Common myeloid progenitor, CD34-positive (primary cell): ENCODE measurements at regions not wholly inside any gene's neighbourhood (a gene's known extent, or its start where the extent isn't known, plus 50 kb on each side); places are given as distances from the start of the nearest gene placed in this dataset.

Experiments
- CTCF ChIA-PET: fragments of 350-600 bp; sonication (Branson Sonifier 250); formaldehyde crosslinking; loops from one replicate; lab custom pipeline; 2021; ENCODE audit warnings: antibody characterized with exemption; lab: Charles Lee
- POLR2A ChIA-PET: fragments of 350-600 bp; sonication (Branson Sonifier 250); formaldehyde crosslinking; loops from one replicate; lab custom pipeline; 2021; ENCODE audit warnings: antibody characterized with exemption; lab: Charles Lee
- DNase-seq, 3 donors: peaks; one replicate each; pipeline versions ENCODE4 v3.0.0 to v3.0.0-alpha.2; 2013
- H3K27ac ChIP-seq, 2 experiments: 1 replicate in 1 of 2; 2 replicates in 1 of 2; pipeline ENCODE4 v1.7.0; 2013; ENCODE audit warnings: inconsistent platforms in 2 of 2, low read length in 2 of 2, mild to moderate bottlenecking in 2 of 2, low read depth in 1 of 2, moderate library complexity in 1 of 2; ENCODE audit not compliant: severe bottlenecking in 2 of 2, insufficient read depth in 1 of 2, poor library complexity in 1 of 2
- H3K27me3 ChIP-seq, 5 experiments: replicated peaks in 2 of 5; 1 replicate in 3 of 5; 2 replicates in 2 of 5; pipeline versions ENCODE4 v1.6.1 to v1.7.0; 2013; ENCODE audit warnings: low read length in 4 of 5, mild to moderate bottlenecking in 2 of 5, moderate library complexity in 2 of 5, inconsistent platforms in 1 of 5; ENCODE audit not compliant: insufficient read depth in 5 of 5, control insufficient read depth in 4 of 5
- H3K36me3 ChIP-seq, 4 experiments: 1 replicate in 2 of 4; 2 replicates in 2 of 4; pipeline versions ENCODE4 v1.6.1 to v1.7.0; 2013; ENCODE audit warnings: low read length in 3 of 4, control low read depth in 1 of 4, mild to moderate bottlenecking in 1 of 4; ENCODE audit not compliant: control insufficient read depth in 4 of 4, insufficient read depth in 4 of 4
- H3K4me1 ChIP-seq, 4 experiments: 1 replicate in 3 of 4; 2 replicates in 1 of 4; pipeline versions ENCODE4 v1.6.1 to v1.7.1; 2013; ENCODE audit warnings: low read length in 3 of 4, mild to moderate bottlenecking in 3 of 4, control low read depth in 1 of 4, inconsistent platforms in 1 of 4, moderate library complexity in 1 of 4; ENCODE audit not compliant: control insufficient read depth in 4 of 4, insufficient read depth in 4 of 4; ENCODE audit errors: control extremely low read depth in 1 of 4
- H3K4me3 ChIP-seq, 7 experiments: 1 replicate in 4 of 7; 2 replicates in 3 of 7; pipeline versions ENCODE4 v1.5.1 to v1.7.0; 2013; ENCODE audit warnings: mild to moderate bottlenecking in 7 of 7, low read length in 6 of 7, moderate library complexity in 6 of 7, inconsistent platforms in 2 of 7, low read depth in 2 of 7, control low read depth in 1 of 7; ENCODE audit not compliant: insufficient read depth in 4 of 7, control insufficient read depth in 1 of 7; ENCODE audit errors: extremely low read depth in 1 of 7
- H3K9me3 ChIP-seq, 5 experiments: 1 replicate in 4 of 5; 2 replicates in 1 of 5; pipeline versions ENCODE4 v1.6.1 to v1.7.1; 2013; ENCODE audit warnings: low read length in 4 of 5, mild to moderate bottlenecking in 2 of 5, inconsistent platforms in 1 of 5, low read depth in 1 of 5, moderate library complexity in 1 of 5; ENCODE audit not compliant: control insufficient read depth in 4 of 5, insufficient read depth in 2 of 5; ENCODE audit errors: control extremely low read depth in 1 of 5
- WGBS: methylation state at CpG from one replicate; pipeline ENCODE4 v1.1.5; 2013; ENCODE audit not compliant: insufficient coverage; 5-methylcytosine and 5-hydroxymethylcytosine counted together

GRCh38 chr12:27900920-27901879 lies 71.3 kb downstream of the PTHLH start:
- DNase-seq, result peak in 2 of 3 donors; percentile 72 to 76
- POLR2A ChIA-PET, result no interaction called here
- H3K27ac ChIP-seq, result no peak overlapping the region
- H3K4me3 ChIP-seq, result no peak overlapping the region
- CTCF ChIA-PET, result no interaction called here
- peaks cover 0 to 1% (median 0%) of the 10 kb centered on the region in 5 experiments for H3K9me3 ChIP-seq
- H3K36me3 ChIP-seq, result no peaks in the 10 kb centered on the region
- peaks cover 0 to 6% (median 0%) of the 10 kb centered on the region in 4 experiments for H3K4me1 ChIP-seq
- WGBS, result 51% methylated on average over 4 of the region's 8 CpGs
- H3K27me3 ChIP-seq, result no peaks in the 10 kb centered on the region

DNA sequence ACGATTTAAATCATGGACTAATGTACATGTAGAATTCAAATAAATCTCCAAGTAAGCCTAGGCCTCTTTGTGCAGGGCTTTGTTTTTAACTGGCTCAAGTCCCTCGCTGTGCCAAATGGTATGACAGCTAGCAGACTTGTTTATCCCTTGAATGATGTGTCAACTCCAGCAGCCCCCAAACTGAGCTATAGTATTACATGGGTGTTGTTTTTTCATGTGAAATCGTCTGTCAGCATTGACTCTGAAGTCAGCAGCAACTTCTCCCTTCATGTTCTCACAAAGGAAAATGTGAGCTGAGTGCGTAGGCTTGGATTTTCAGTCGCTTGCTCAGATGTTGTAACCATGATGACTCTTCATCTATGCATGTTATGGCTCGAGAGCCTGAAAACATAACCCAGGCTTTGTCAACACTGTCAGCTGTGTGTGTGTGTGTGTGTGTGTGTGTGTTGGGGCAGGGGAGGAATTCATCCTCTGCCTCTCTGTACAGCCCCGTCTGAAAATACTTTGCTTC lies 73.3 kb downstream of the PTHLH start:
- ChIA-PET CTCF (no interaction called here), POLR2A (interaction anchor here (0.6 kb wide), 1 partner anchor 211 kb away, joined by 4 read pairs; no protein-coding TSS in a partner anchor)
- Histone ChIP-seq H3K9me3 (no peaks in the 10 kb centered on the region), H3K4me3 (no peak overlapping the region), H3K27ac (no peak overlapping the region), H3K36me3 (no peaks in the 10 kb centered on the region), H3K4me1 (peaks cover 0 to 6% (median 0%) of the 10 kb centered on the region in 4 experiments), H3K27me3 (no peaks in the 10 kb centered on the region)
- 100% methylated on average over 3 of the region's 7 CpGs for WGBS
- DNase-seq, result no peak

- Histone ChIP-seq H3K27me3 (no peaks in the 10 kb centered on the region), H3K4me3 (no peak overlapping the region), H3K4me1 (peaks cover 0 to 6% (median 0%) of the 10 kb centered on the region in 4 experiments), H3K9me3 (no peaks in the 10 kb centered on the region), H3K27ac (no peak overlapping the region), H3K36me3 (no peaks in the 10 kb centered on the region)
- ChIA-PET POLR2A (no interaction called here), CTCF (no interaction called here)
- WGBS, result no CpG with 5 or more reads among the region's 3 CpGs
- no peak for DNase-seq
These were observed 74.5 kb downstream of the PTHLH start for GRCh38 chr12:27898022-27898421.

GRCh38 chr12:27896419-27896990 lies 76.0 kb downstream of the PTHLH start:
- H3K9me3 ChIP-seq, result no peaks in the 10 kb centered on the region
- H3K4me1 ChIP-seq, result peaks cover 0 to 6% (median 0%) of the 10 kb centered on the region in 4 experiments
- ChIA-PET CTCF (no interaction called here), POLR2A (no interaction called here)
- peak in 2 of 3 donors; percentile 1 to 3 for DNase-seq
- 80% methylated on average over 1 of the region's 3 CpGs for WGBS
- no peaks in the 10 kb centered on the region for H3K36me3 ChIP-seq
- no peak overlapping the region for H3K27ac ChIP-seq
- H3K27me3 ChIP-seq, result no peaks in the 10 kb centered on the region
- H3K4me3 ChIP-seq, result no peak overlapping the region

DNA sequence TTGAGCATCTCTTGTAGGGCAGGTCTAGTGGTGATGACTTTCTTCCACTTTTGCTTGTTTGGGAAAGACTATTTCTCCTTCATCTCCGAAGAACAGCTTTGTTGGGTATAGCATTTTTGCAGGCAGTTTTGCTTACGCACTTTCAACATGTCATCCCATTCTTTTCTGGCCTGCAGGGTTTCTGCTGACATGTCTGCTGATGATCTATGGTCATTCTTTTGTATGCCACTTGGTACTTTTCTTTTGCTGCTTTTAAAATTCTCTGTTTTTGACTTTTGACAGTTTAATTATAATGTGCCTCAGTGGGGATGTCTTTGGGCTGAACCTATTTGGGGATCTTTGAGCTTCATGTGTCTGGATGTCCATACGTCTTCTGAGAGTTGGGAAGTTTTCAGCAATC lies 78.2 kb downstream of the PTHLH start:
- WGBS, result 60% methylated on average over 1 of the region's 3 CpGs
- ChIA-PET CTCF (no interaction called here), POLR2A (no interaction called here)
- Histone ChIP-seq H3K36me3 (no peaks in the 10 kb centered on the region), H3K27ac (no peak overlapping the region), H3K27me3 (no peaks in the 10 kb centered on the region), H3K4me3 (no peak overlapping the region), H3K4me1 (no peaks in the 10 kb centered on the region), H3K9me3 (no peaks in the 10 kb centered on the region)
- DNase-seq, result no peak

- POLR2A ChIA-PET, result no interaction called here
- no peak for DNase-seq
These were observed 92.8 kb downstream of the PTHLH start for GRCh38 chr12:27879708-27880107.

GRCh38 chr12:27875677-27876076 lies 95.6 kb upstream of the MANSC4 start:
- no peaks in the 10 kb centered on the region for H3K36me3 ChIP-seq
- H3K27me3 ChIP-seq, result no peaks in the 10 kb centered on the region
- no CpG with 5 or more reads among the region's 2 CpGs for WGBS
- H3K9me3 ChIP-seq, result no peaks in the 10 kb centered on the region
- no peaks in the 10 kb centered on the region for H3K4me1 ChIP-seq
- POLR2A ChIA-PET, result no interaction called here
- CTCF ChIA-PET, result no interaction called here
- H3K4me3 ChIP-seq, result no peak overlapping the region
- H3K27ac ChIP-seq, result no peak overlapping the region
- no peak for DNase-seq

More at GRCh38 chr12:27879708-27880107, 92.8 kb downstream of the PTHLH start:
- CTCF ChIA-PET, result no interaction called here
- no peaks in the 10 kb centered on the region for H3K4me1 ChIP-seq
- H3K4me3 ChIP-seq, result no peak overlapping the region
- H3K36me3 ChIP-seq, result no peaks in the 10 kb centered on the region
- no peaks in the 10 kb centered on the region for H3K27me3 ChIP-seq
- no peak overlapping the region for H3K27ac ChIP-seq
- H3K9me3 ChIP-seq, result peaks cover 0 to 5% (median 0%) of the 10 kb centered on the region in 5 experiments
